Left kidney (tissue), 1 donor: ENCODE measurements at regions not wholly inside any gene's neighbourhood (a gene's known extent, or its start where the extent isn't known, plus 50 kb on each side); places are given as distances from the start of the nearest gene placed in this dataset.
A peak's percentile ranks its signal among the peaks of the same experiment; 100 is the strongest.

Experiments
- DNase-seq: peaks from one replicate; pipeline ENCODE4 v3.0.0-alpha.2; 2013

DNA sequence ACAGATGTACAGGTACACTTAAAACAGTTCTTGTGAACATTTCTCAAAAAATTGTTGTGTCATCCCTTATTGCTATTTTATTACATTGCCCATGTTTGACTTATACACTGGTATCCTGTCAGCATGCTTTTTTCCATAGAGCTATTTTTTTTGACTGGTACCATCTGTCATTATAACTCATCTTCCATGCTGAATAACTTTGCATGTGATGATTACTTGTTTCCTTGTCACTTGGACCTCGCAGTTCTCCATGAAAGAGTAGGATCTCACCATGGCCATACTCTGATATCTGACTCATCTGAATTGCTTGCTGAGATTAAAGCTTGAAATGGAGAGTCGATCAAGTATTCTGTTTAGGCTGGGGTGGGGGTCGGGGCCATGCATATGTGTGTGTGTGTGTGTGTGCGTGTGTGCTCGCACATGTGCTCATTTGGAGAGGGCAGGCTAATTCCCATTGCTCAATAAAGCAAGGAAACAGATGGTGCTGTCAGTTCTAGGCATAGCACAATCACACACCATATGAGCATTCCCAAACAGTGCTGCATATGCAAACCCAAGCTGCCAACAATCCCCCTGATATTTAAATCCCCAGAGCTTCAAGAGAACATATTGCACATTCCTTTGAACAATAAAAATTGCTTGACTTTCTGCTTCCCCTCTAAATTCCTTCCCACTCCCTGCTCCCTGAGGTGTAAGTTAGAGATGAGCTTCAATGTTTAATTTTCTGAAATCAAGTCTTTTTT, 62.9 kb downstream of the NHLRC3 start:
- DNase-seq, result no peak

DNA sequence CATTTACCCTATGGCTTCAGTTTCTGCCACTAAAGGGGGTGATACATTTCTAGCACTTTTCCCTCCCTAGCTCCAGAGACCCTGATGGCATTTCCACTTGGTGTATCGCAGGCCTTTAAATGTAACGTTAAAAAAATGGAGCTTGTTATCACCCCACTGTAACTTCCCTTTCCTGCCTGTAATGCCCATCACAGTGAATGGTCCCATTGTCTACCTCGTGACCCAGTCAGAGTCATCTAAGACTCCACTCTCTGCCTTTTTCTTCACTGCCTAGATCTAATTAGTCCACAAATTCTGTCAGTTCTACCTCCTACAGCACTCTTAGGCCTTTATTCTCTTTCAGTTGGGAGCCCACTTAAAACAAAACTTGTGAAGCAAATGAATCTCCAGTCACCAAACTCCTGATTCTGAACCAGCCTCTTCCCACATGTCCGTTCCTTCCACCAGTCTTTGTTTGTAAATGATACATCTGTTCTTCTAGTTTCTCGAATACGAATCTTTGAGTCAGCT, 64.8 kb downstream of the NHLRC3 start:
- DNase-seq, result no peak

DNA sequence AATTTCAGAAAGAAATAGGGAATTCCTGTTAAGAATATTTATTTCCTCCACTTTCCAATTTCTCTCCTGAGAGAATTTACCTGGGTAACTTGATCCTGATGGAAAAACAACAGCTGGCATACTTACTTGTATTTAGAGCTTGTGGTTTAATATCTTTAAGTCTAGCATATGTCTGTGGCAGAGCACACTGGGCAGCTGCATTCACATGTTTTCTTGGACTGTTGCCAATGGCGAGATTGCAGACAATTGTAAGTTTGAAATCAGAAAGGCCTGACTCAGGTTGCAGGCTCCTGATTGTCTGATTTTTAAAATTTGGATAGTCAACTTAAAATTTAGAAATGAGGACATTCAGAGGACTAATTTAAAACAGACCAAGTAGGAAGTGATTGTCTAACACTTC, 66.9 kb downstream of the NHLRC3 start:
- no peak for DNase-seq

DNA sequence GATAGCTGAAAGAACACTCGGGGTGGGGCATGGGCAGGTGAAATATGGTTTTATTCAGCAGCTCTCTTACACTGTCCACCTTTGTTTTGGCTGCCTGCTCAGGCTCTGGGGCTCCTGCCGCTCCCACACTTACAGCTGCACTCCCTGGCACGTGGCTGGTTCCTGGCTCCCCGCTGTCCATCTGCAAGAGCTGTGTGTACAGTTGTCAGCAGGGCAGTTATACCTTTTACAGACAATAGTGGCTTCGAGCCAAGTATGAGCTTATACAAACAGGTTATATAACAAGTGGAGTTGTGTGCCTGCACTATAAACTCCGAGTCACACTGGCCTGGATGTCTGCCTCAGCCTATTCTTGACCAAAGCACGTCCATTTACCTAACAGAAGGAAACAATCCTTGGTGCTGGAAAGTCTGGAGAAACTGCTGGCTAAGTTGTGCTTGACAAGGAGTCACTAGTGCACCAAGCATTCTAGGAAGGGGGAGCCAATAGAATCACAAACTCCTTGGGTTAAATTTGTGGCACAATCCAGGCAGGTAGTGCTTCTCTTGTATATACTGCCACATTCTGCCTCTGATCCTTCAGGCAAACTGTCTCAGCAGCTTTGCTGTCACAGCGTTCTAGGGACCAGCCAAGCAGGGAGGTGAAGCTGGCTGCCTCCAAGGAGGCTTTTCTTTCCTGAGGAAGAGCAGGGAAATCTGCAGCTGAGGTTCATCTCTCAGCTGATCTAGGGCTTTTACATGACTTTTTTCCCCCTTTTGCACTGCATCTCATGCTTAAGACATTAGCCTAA, 68.2 kb downstream of the NHLRC3 start:
- no peak for DNase-seq

DNA sequence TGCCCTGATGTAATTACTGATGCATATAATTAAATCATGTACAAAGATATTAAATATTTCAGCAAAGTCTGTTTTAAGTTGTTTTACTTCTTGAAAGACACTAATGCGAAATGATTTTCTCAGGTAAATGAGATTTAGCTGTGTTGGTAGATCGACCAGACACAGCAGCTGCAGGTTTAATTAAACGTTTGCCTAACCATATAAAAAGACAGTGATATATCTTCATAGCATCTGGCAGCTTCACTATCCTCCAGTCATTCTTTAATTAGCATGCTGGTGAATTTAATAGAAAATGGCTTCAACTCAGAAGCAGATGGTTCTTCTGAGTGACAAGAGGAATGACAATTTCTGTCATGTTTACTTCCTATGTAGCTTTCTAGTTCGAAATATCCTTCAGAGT, 69.3 kb downstream of the NHLRC3 start:
- DNase-seq, result no peak

DNA sequence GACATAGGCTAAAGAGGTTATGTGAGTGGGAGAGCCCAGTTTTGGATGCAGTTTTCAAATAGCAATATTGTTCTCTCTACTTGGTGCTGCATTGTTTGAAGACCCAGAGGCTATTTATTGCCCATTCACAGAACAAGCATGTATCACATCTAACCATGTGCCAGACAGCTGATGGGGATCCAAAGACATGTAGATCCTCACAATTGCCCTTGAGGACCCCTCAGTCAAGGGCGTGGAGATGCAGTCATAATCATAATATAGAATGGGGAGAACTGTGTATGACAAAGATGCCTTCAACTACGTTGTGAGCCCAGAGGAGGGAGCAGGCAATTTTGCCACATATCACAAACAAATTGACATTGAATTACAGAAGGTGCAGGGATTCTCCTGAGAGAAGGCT, 70.5 kb downstream of the NHLRC3 start:
- DNase-seq, result no peak

DNA sequence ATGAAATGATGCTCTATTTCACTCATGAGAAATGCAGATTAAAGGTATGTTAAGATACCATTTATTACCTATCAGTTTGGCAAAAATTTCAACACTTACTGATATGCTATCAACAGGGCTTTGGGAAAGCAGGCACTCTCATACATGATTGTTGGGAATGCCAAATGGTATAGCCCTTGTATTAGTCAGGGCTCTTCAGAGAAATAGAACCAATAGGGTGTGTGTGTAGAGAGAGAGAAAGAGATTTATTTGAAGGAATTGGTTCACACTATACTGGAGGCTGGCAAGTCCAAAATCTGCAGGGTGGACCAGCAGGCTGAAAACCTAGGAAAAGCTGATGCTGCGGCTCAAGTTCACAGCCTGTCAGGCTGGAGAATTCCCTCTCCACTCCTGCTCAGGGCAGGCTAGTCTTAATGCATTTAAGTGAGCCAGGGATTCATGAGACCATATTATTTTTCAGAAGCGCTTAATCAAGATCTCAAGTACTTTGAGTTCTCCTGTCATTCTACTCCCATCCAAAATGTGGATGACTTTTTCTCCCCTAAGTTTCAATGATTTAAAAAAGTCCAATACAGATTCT, 72.4 kb downstream of the NHLRC3 start:
- no peak for DNase-seq

DNA sequence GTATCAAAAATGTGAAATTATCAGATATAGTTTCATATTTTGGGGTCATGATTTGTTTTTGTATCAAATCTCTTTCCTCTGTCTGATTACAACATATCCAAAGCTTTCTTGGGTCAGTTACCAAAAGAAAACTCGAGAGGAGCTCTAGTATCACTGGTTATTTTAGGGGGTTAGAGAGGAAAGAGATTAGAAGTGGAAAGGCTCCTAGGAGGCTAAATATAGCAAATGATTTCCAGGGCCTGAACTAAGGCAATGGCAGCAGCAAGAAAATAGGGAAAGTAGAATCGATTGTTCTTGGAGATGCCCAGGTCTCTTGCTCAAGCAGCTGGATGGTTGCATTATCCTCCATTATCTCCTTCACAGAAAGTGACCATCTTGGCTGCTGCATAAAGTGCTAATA, 72.9 kb downstream of the NHLRC3 start:
- DNase-seq, result no peak

DNA sequence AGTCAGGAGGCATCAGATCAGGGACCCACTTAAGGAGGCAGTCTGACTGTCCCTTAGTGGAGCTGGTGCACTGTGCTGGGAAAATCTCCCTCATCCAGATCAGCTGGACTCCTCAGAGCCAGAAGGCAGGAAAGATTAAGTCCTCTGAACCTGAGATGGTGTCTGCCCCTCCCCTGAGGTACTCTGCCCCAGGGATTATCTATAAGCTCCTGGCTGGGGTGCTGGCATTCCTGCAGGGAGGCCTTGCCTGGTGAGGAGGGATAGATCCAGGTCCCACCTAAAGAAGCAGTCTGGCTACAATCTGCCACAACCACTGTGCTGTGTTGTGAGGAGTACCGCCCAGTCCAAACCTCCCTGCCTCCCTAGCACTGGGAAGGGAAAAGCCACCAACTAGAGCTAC, 81.2 kb downstream of the NHLRC3 start:
- DNase-seq, result no peak

DNA sequence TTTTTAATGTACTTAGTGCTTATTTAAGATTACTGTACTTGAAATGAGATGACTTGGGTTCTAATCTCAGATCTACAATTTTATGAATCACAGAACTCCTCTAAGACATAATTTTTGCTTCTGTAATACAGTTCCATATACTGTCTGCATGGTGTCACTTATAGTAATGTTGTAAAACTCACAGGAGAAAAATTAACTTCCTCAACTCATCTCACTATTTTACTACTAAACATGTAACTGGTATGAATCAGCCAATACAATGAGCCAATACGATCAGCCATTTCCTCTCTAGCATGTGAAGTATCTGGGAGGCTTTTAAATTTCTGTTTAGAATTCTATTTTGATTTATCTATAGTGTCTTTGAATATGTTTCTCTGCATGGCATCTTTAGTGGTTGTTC, 85.3 kb downstream of the NHLRC3 start:
- DNase-seq, result no peak

DNA sequence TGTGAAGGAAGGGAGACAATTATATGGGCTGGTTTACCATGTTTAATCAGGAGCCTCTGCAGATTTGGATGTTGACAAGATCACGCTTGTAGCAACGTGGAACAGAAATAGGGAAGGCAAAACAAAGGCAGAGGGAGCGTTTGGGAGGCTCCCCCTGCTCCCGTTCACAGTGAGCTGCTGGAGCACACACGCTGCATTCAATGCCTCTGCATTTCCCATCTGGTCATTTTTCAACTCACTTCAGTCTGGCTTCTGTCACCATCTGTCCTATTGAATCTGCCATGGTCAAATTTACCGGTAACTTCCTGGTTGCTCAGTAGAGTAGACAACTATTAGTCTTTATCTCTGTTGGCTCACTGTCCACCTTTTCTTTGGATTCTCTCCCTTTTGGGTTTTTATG, 91.0 kb downstream of the NHLRC3 start:
- DNase-seq, result no peak

DNA sequence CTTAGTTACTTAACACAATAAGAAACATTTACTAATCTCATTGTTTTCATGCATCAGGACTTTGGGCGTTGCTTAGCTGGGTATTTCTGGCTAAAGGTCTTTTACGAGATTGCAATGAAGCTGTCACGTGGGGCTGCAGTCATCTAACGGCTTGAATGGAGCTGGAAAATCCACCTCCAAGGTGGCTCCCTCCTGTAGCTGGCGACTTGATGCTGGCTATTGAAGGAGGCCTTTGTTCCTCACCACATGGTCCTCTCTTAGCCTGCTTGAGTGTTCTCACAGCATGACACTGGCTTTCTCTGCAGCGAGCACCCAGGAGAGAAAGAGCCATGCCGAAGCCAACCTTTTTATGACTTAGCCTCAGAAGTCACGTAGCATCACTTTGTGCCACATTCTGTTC, 92.0 kb downstream of the NHLRC3 start:
- no peak for DNase-seq

DNA sequence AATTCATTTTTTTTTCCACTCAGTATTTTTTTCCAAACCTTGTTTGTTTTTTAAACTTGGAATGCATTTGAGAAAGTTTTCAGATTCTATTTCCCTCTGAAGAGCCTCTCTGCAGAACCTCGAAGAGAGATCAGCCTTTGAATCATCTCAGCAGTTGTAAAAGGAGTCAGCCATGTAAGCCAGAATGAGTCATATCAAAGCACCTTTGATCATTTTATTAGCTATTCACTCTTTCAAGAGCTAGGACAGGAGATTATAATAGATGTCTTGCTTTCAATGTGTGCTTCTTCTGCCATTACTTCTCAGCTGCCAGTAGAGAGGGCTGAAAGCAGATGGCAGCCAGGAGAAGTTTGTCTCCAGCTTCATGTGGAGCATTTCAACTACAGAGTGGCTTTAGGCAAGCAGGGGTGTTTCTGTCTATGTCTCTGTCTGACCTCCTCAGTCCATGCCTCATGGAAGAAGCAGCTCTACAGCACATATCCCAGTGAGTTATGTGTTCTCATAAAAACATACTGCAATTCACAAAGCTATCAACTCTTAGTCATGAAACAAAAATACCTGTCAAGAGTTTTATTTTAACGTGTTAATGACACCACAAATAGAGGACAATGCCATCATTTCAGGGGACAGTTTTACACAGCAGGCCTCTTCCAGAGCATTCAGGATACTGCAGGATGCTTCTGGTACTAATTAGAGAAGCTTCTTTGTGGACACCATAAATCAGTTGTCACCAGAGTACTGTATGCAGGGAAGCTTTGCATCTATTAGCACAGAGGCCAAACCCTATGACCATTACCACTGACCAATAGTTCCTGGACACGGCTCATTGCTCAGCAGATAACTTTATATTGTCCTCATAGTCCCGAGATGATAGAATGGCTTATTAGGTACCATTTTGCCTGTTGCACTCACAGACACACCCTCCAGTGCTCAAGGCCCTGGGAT, 94.3 kb downstream of the NHLRC3 start:
- no peak for DNase-seq

DNA sequence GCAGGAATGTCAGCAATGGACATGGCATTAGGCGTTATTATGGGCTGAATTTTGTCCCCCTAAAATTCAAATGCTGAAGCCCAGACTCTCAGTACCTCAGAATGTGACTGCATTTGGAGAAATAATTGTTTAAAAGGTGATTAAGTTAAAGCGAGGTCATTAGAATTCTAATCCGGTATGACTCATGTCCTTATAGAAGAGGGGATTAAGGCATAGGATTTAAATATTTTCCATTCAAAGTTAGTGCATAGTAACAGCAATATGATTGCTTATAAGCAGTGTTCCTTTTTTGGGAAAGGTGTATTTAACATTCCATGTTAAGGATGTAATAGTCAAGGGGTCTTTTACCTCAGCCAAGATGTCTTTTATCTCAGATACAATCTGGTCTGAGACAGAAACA, 95.5 kb downstream of the NHLRC3 start:
- DNase-seq, result no peak

DNA sequence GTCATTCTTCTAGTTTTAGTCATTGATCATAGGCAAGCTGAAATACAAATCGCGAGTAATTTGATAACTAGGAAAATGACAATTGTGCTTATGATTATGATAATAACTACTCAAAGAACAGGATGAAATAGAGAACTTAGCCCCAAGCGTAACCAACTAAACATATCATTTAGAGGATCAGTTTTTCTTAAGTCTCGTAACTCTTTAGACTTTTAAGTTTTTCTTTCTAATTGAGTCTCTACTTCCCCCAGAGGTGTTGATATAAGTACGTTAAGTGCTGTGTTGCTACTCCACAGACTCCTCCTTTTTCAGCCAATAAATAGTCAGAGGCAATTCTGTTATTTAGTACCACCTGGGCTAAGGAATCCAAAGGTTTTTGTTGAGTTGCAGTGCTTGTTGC, 96.3 kb downstream of the NHLRC3 start:
- no peak for DNase-seq

DNA sequence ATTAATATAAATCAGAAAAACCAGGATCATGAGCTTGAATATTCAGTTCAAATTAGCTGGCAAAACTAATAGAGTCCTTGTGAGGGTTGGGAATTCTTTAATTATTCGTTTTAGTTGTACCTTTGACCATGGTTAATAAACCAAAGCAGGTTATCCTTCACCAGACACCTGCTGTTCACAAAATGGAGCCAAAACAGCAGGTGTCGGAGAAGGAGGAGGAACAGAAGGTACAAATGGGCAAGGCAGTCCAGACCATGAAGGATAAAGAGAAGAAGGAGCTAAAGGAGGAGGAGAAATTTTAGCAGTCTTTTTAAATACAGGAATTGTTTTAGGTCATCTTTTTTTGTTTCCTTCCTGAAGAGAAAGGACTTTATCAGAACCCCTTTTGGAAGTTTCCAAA, 106.1 kb downstream of the NHLRC3 start:
- no peak for DNase-seq

DNA sequence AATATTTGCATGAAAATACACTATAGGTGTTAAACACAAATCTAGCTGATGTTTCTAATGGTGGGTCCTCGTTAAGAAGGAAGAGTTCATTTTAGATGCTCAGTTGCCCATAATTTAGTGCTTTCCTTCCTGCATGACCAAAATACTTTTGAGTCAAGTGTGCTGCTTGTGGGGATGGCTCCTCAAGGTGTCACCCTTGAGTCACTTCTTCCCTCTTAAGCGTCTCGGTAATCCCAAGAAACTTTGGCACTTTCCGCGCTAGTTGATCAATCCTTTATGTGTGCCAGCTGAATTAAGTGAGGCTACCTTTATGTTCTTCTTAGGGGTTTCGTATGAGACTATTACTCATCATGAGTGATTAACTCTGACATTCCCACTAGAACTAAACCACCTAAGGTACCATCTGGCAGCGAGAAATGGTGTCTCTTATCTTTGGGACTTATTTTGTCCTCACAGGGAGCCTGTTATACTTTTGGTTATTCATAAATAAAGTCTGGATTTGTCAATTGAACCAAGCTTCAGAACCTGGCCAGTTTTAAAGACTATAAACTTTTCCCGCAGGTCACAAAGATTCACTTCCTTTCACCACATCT, 106.8 kb downstream of the NHLRC3 start:
- DNase-seq, result peak; percentile 50

DNA sequence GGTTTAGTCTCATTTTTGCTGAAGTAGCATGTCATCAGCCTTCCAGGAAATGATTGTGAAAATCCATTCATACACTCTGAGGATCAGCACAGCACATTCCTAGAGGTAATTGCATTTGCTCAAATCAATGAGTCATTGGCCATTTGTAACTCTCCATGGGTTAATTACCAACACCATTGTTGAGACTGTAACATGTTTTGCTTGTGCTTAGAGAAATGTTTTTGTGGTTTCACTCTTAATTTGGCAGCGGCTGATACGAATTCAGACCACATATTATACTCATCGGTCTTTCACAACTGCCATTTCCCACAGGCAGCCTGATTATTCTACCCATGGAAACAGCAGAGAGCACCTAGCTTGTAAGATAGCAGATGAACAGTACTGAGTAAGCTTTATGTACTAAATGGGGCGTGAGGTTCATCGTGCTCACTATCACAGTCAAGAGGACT, 110.3 kb downstream of the NHLRC3 start:
- DNase-seq, result no peak

DNA sequence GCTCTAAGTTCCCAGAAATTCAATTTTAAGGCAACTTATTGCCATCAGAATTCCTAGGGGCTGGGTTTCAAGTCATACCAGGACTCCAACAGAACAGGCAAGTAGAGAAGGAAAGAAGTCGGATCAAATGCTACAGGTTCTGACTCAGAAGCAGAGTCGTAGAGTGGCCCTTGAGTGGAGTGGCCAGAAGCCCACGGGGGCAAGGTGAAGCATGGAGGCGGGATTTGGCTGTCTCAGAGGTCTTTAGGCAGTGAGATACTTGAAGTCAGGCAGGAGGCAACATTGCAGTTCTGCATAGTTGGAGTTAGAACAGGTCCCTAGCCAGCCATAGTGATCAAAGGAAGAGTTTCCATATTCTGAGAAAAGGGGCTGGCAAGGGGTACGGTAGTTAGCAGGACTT, 111.6 kb downstream of the NHLRC3 start:
- DNase-seq, result no peak

DNA sequence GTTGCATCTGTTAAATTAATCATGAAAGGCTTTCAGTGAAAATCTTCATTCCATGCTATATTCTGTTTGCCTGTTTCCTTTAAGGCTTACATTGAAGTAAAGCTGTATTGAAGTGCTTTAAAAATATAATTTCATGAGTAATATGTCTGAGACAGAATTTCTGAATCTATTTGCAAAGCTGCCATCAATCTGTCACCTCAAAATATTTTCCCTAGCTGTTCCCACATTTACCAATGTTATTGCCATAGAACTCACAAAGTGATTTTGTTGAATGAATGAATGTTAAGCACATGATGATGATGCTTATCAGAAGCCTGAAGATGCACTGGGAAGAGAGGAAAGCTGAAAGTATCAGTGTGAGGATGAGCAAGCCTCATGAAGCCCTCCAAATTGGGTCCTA, 115.8 kb downstream of the NHLRC3 start:
- DNase-seq, result no peak

DNA sequence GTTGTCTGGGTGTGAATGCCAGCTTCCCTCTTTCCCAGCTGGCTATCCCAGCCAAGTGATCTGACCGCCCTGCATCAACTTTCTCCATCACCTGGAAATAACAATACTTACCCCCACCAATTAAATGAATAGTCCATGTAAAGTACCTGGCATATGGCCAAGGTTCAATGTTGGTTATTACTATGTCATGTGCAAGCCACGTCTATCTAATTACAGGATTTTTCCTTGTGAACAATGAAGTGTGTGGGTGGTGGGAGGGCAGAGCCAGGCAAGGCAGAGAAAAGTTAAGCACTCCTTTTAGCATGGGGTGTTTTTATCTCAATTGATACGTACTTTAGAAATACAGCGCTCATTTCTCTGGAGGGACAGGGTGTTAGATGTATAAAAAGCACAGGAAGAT, 121.1 kb downstream of the NHLRC3 start:
- DNase-seq, result no peak
